Naive thymus-derived CD8-positive, alpha-beta T cell (primary cell): ENCODE measurements at regions not wholly inside any gene's neighbourhood (a gene's known extent, or its start where the extent isn't known, plus 50 kb on each side); places are given as distances from the start of the nearest gene placed in this dataset.

Experiments used
- ATAC-seq, 2 donors: fragments of 150-1000 bp; cut with Tn5 transposase in 1 of 2; sonication (Bioruptor Pico), chemical (Tn5 transposase) in 1 of 2; 1 replicate in 1 of 2; 2 replicates in 1 of 2; pipeline ENCODE4 v1.10.0; 2021; ENCODE audit warnings: mild to moderate bottlenecking in 2 of 2, moderate library complexity in 2 of 2
- POLR2A ChIA-PET: fragments of 350-600 bp; sonication (Branson Sonifier 250); formaldehyde crosslinking; loops from one replicate; lab custom pipeline; 2021; ENCODE audit warnings: antibody characterized with exemption; lab: Charles Lee
- DNase-seq, 10 donors: peaks; one replicate each; pipeline versions ENCODE4 v3.0.0 to v3.0.0-alpha.2; 2020 to 2022
- H3K27ac Mint-ChIP-seq, 10 donors: one replicate each; pipeline ENCODE4 v1.8.0; 2020 to 2022; ENCODE audit warnings: mild to moderate bottlenecking in 10 of 10, mixed read lengths in 10 of 10, moderate library complexity in 4 of 10, inconsistent platforms in 1 of 10
- H3K27me3 Mint-ChIP-seq, 5 donors: one replicate each; pipeline ENCODE4 v1.8.0; 2021 to 2022; ENCODE audit warnings: mixed read lengths in 5 of 5
- H3K36me3 Mint-ChIP-seq, 3 donors: one replicate each; pipeline ENCODE4 v1.8.0; 2020 to 2022; ENCODE audit warnings: mixed read lengths in 3 of 3, mild to moderate bottlenecking in 2 of 3, inconsistent platforms in 1 of 3
- H3K4me1 Mint-ChIP-seq, 4 donors: one replicate each; pipeline ENCODE4 v1.8.0; 2021 to 2022; ENCODE audit warnings: mixed read lengths in 4 of 4
- H3K4me3 Mint-ChIP-seq, 10 donors: one replicate each; pipeline ENCODE4 v1.8.0; 2020 to 2022; ENCODE audit warnings: mild to moderate bottlenecking in 10 of 10, mixed read lengths in 10 of 10, moderate library complexity in 6 of 10, inconsistent platforms in 1 of 10
- H3K9me3 Mint-ChIP-seq, 9 donors: one replicate each; pipeline ENCODE4 v1.8.0; 2020 to 2022; ENCODE audit warnings: mixed read lengths in 9 of 9, mild to moderate bottlenecking in 3 of 9, inconsistent platforms in 1 of 9, moderate library complexity in 1 of 9

DNA sequence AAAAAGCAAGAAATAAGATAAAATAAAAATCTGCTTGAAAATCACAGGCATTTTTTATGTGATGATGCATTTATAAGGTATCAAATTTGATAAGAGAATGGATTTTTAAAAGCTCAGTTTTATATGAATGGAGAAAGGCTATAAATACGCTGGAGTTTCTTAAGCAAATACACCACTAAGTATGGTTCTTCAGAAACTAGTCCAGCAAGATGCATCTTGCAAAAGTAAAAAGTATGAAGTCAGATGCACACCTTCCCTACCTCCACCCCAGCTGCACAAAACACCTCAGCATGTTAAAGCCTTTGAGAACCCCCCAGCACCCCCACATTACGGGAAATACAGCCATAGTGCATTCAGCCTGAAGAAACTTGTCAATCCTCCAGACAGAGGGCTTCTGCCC lies 143.1 kb upstream of the PROX1 start:
- Mint-ChIP-seq H3K27ac (no peak overlapping the region), H3K4me3 (no peak overlapping the region), H3K9me3 (peaks cover 0 to 14% (median 3%) of the 10 kb centered on the region in 9 donors), H3K27me3 (peaks cover 0 to 12% (median 4%) of the 10 kb centered on the region in 5 donors), H3K36me3 (no peaks in the 10 kb centered on the region), H3K4me1 (peaks cover 1 to 6% (median 4%) of the 10 kb centered on the region in 4 donors)
- POLR2A ChIA-PET: no interaction called here
- DNase-seq (no peak), ATAC-seq (no peak)

- peaks cover 4 to 12% (median 8%) of the 10 kb centered on the region in 4 donors for H3K4me1 Mint-ChIP-seq
- ATAC-seq (peak; percentile 93 to 94), DNase-seq (peak in 5 of 10 donors; percentile 19 to 75 (median 27))
- no peaks in the 10 kb centered on the region for H3K36me3 Mint-ChIP-seq
- H3K9me3 Mint-ChIP-seq: no peaks in the 10 kb centered on the region
- H3K27me3 Mint-ChIP-seq: peaks cover 0 to 4% (median 0%) of the 10 kb centered on the region in 5 donors
- H3K27ac Mint-ChIP-seq: no peak overlapping the region
- no peak overlapping the region for H3K4me3 Mint-ChIP-seq
- POLR2A ChIA-PET: no interaction called here
Measured at GRCh38 chr1:213852107-213852506, 135.7 kb upstream of the PROX1 start.

DNA sequence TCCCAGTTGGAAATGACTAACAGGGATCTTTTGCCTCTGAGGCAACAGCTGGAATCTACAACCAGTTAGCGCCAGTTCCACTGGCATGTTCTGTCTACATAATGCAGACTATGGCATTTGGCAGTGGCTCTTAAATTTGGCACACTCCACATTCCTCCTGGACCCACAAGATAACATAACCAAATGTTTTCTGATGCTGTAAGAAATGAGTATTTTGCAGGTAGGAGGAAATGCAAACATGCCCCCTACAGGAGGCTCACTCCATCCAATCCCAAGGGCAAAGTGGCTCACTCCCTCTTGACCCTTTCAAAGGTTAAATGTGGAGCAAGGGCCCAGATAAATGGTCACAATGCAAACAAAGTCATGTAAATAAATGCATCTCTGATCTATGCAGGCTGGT lies 129.2 kb upstream of the PROX1 start:
- ATAC-seq (no peak), DNase-seq (no peak)
- Mint-ChIP-seq H3K27me3 (peaks cover 0 to 8% (median 1%) of the 10 kb centered on the region in 5 donors), H3K4me3 (no peak overlapping the region), H3K4me1 (peaks cover 0 to 7% (median 4%) of the 10 kb centered on the region in 4 donors), H3K27ac (no peak overlapping the region), H3K36me3 (no peaks in the 10 kb centered on the region), H3K9me3 (no peaks in the 10 kb centered on the region)
- POLR2A ChIA-PET: no interaction called here

GRCh38 chr1:213861841-213862240 lies 125.9 kb upstream of the PROX1 start:
- H3K36me3 Mint-ChIP-seq: no peaks in the 10 kb centered on the region
- DNase-seq (no peak), ATAC-seq (no peak)
- no peak overlapping the region for H3K4me3 Mint-ChIP-seq
- H3K9me3 Mint-ChIP-seq: no peaks in the 10 kb centered on the region
- no peak overlapping the region for H3K27ac Mint-ChIP-seq
- peaks cover 0 to 5% (median 0%) of the 10 kb centered on the region in 5 donors for H3K27me3 Mint-ChIP-seq
- POLR2A ChIA-PET: no interaction called here
- no peaks in the 10 kb centered on the region for H3K4me1 Mint-ChIP-seq

GRCh38 chr1:213864091-213864490 lies 123.7 kb upstream of the PROX1 start:
- Mint-ChIP-seq H3K27me3 (peaks cover 0 to 5% (median 0%) of the 10 kb centered on the region in 5 donors), H3K4me1 (no peaks in the 10 kb centered on the region), H3K4me3 (no peak overlapping the region), H3K36me3 (no peaks in the 10 kb centered on the region), H3K27ac (no peak overlapping the region), H3K9me3 (no peaks in the 10 kb centered on the region)
- ATAC-seq (no peak), DNase-seq (no peak)
- POLR2A ChIA-PET: no interaction called here

DNA sequence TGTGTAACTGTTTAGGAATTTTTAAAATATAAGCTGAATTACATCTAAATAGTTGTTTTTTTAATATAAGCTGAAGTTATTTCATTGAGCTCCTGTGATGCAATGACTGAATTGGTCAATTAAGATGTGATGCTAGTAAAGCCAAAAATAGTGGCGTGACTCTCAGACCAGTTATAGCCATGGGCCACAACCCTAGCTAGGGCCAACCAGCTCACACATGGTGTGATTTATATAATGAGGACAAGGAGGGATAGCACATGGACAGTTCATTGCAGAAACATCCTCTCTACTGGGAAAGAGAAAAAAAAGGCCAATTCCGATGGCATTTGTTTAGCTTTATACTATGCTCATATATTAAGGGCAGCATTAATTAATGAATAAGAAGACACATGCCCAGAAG lies 119.3 kb upstream of the PROX1 start:
- DNase-seq (no peak), ATAC-seq (no peak)
- POLR2A ChIA-PET: no interaction called here
- Mint-ChIP-seq H3K27ac (no peak overlapping the region), H3K9me3 (peaks cover 0 to 2% (median 0%) of the 10 kb centered on the region in 9 donors), H3K27me3 (peaks cover 0 to 6% (median 0%) of the 10 kb centered on the region in 5 donors), H3K36me3 (no peaks in the 10 kb centered on the region), H3K4me1 (peaks cover 8 to 22% (median 14%) of the 10 kb centered on the region in 4 donors), H3K4me3 (no peak overlapping the region)

DNA sequence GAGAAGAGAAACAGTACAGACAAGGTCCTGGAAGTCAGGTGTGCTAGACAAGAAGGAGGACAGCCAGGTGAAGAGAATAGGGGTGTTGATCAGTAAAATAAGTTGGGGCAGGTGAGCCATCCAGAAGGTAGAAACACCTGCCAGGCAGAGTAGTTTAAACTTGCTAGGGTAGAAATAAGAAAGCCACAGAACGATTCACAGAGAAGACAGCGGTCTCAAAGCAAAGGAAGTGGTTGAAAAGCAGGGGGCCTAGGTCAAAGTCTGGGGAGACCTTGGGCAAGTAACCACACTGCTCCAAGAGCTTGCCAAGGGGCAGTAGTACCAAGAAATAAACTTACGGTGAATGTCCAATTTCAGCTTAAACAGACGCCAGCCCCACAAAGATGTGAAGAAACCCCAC lies 116.6 kb upstream of the PROX1 start:
- POLR2A ChIA-PET: no interaction called here
- Mint-ChIP-seq H3K36me3 (no peaks in the 10 kb centered on the region), H3K27ac (peak overlapping the region in 3 of 10 donors; percentile 9 to 64 (median 10)), H3K4me1 (peaks cover 8 to 22% (median 14%) of the 10 kb centered on the region in 4 donors), H3K4me3 (peak overlapping the region in 4 of 10 donors; percentile 0 to 49 (median 34)), H3K9me3 (peaks cover 0 to 2% (median 0%) of the 10 kb centered on the region in 9 donors), H3K27me3 (peaks cover 0 to 6% (median 0%) of the 10 kb centered on the region in 5 donors)
- ATAC-seq (peak in 1 of 2 donors; percentile 63), DNase-seq (peak in 3 of 10 donors; percentile 1 to 32 (median 10))

DNA sequence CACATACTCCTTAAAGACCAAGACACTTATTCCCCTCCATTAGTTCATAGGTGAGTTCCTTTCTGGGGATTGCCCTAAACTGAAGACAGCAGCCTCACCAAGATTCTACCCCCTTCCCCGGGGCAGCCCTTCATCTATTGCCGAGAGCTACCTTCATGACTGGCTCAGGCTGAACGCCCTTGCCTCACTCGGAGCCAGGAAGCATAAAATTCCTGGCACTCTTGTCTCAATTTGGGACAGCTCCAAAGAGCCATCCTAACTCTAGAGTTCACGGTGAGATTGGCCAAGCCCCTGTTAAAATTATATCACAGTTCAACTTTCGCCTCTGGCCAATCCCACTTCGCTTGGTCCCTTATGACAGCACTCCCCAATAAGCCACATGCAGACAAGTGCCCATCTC lies 113.0 kb upstream of the PROX1 start:
- H3K4me1 Mint-ChIP-seq: peaks cover 8 to 25% (median 15%) of the 10 kb centered on the region in 4 donors
- H3K9me3 Mint-ChIP-seq: peaks cover 0 to 2% (median 0%) of the 10 kb centered on the region in 9 donors
- DNase-seq (no peak), ATAC-seq (no peak)
- peaks cover 0 to 4% (median 0%) of the 10 kb centered on the region in 5 donors for H3K27me3 Mint-ChIP-seq
- POLR2A ChIA-PET: no interaction called here
- no peak overlapping the region for H3K27ac Mint-ChIP-seq
- H3K4me3 Mint-ChIP-seq: no peak overlapping the region
- no peaks in the 10 kb centered on the region for H3K36me3 Mint-ChIP-seq

GRCh38 chr1:213876531-213876930 lies 111.2 kb upstream of the PROX1 start:
- POLR2A ChIA-PET: no interaction called here
- Mint-ChIP-seq H3K36me3 (peaks cover 0 to 4% (median 0%) of the 10 kb centered on the region in 3 donors), H3K4me3 (no peak overlapping the region), H3K4me1 (peaks cover 0 to 9% (median 4%) of the 10 kb centered on the region in 4 donors), H3K27ac (no peak overlapping the region), H3K9me3 (peaks cover 0 to 3% (median 0%) of the 10 kb centered on the region in 9 donors), H3K27me3 (no peaks in the 10 kb centered on the region)
- DNase-seq: no peak
- no peak for ATAC-seq

GRCh38 chr1:213883618-213884017 lies 104.2 kb upstream of the PROX1 start:
- POLR2A ChIA-PET: no interaction called here
- peaks cover 0 to 1% (median 0%) of the 10 kb centered on the region in 4 donors for H3K4me1 Mint-ChIP-seq
- no peak for ATAC-seq
- DNase-seq: no peak
- H3K27me3 Mint-ChIP-seq: no peaks in the 10 kb centered on the region
- H3K27ac Mint-ChIP-seq: no peak overlapping the region
- H3K36me3 Mint-ChIP-seq: peaks cover 0 to 4% (median 0%) of the 10 kb centered on the region in 3 donors
- H3K9me3 Mint-ChIP-seq: peaks cover 0 to 3% (median 0%) of the 10 kb centered on the region in 9 donors
- no peak overlapping the region for H3K4me3 Mint-ChIP-seq

- Mint-ChIP-seq H3K27ac (no peak overlapping the region), H3K9me3 (peaks cover 0 to 3% (median 0%) of the 10 kb centered on the region in 9 donors), H3K27me3 (no peaks in the 10 kb centered on the region), H3K36me3 (peaks cover 0 to 4% (median 0%) of the 10 kb centered on the region in 3 donors), H3K4me1 (peaks cover 0 to 1% (median 0%) of the 10 kb centered on the region in 4 donors), H3K4me3 (no peak overlapping the region)
- POLR2A ChIA-PET: no interaction called here
- ATAC-seq (no peak), DNase-seq (no peak)
Measured at GRCh38 chr1:213884402-213884801, 103.4 kb upstream of the PROX1 start.

- peaks cover 0 to 4% (median 0%) of the 10 kb centered on the region in 3 donors for H3K36me3 Mint-ChIP-seq
- POLR2A ChIA-PET: no interaction called here
- peaks cover 0 to under 1% (median 0%) of the 10 kb centered on the region in 5 donors for H3K27me3 Mint-ChIP-seq
- H3K4me3 Mint-ChIP-seq: no peak overlapping the region
- peaks cover 0 to 1% (median 0%) of the 10 kb centered on the region in 4 donors for H3K4me1 Mint-ChIP-seq
- peaks cover 0 to 3% (median 0%) of the 10 kb centered on the region in 9 donors for H3K9me3 Mint-ChIP-seq
- H3K27ac Mint-ChIP-seq: no peak overlapping the region
- ATAC-seq (no peak), DNase-seq (no peak)
Measured at GRCh38 chr1:213884942-213885341, 102.8 kb upstream of the PROX1 start.

DNA sequence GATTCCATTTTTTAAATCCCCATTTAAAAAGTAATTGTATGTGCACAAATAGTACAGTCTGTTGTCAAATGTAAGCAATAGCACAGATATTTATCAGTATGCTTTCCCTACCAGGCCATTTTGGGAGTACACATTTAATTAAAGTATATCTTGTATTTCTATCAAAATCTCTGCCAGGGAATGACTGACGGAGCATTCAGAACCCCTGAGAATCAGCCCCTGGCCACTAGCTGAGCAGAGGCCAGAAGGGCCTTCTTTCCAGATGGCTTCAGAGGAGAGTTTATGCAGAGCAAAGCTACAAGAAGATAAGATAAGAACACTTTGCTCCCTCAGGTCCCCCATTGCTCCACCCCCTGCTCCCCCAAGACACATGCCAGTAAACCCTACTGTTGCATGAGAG lies 99.9 kb upstream of the PROX1 start:
- H3K27me3 Mint-ChIP-seq: peaks cover 0 to 4% (median 0%) of the 10 kb centered on the region in 5 donors
- peaks cover 0 to 1% (median 0%) of the 10 kb centered on the region in 4 donors for H3K4me1 Mint-ChIP-seq
- H3K27ac Mint-ChIP-seq: no peak overlapping the region
- no peak for DNase-seq
- no peak for ATAC-seq
- no peaks in the 10 kb centered on the region for H3K36me3 Mint-ChIP-seq
- no peak overlapping the region for H3K4me3 Mint-ChIP-seq
- H3K9me3 Mint-ChIP-seq: no peaks in the 10 kb centered on the region
- POLR2A ChIA-PET: no interaction called here
